ENCODE measurements at regions not wholly inside any gene's neighbourhood (a gene's known extent, or its start where the extent isn't known, plus 50 kb on each side); places are given as distances from the start of the nearest gene placed in this dataset.

DNA sequence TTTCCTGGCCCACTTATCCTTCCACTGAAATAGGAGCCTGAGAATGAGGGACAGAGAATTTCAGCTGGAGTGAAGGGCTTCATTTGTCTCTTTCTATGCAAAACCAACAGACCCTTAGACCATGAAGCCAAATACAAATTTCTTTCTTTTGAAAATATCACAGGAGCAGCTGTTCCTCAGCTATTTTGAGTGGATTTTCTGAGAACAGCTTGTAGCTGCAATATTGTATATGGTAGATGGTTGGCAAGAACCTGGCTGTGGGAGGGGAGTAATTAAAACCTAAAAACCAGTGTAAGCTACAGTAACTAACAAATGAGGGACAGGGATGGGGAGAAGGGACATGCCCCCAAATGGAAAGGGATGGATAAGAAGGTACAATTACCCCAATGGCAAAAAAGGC lies 350.3 kb upstream of the CDH20 start:
- no peak for DNase-seq

DNA sequence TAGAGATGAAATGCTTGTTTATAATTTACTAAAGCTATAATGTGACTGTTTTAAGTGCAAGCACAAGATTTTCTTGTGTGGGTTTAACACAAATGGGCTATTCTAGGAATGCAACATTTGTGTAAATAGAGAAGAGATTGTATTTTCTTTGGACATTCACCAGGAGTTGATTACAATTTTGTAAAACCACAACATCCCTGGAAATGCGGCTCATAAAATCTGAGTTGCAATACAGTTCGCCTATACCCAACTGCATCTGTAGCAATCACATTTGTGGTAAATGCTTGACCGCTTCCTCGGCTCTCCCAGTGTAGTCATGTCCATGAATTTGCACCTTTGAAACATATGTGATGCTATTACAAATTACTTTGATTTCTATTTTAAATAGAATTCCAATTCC lies 348.7 kb upstream of the CDH20 start:
- no peak for DNase-seq

DNA sequence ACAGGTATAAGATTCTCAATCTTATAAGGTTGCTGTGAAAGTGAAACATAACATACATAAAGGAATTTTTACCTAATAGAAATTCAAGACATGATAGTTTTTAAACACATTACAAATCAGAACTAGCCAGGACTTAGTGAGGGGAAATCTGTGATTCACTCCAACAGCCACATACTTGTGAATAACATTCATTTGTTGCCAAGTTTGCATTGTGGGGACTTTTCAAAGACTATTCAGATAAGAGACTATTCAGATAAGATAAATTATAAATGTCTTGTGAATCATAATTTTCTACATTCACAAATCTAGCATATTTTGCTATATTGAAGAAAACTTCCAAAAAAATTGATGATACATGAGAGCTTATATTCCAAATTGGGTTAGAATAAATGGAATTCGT lies 345.3 kb upstream of the CDH20 start:
- no peak for DNase-seq

DNA sequence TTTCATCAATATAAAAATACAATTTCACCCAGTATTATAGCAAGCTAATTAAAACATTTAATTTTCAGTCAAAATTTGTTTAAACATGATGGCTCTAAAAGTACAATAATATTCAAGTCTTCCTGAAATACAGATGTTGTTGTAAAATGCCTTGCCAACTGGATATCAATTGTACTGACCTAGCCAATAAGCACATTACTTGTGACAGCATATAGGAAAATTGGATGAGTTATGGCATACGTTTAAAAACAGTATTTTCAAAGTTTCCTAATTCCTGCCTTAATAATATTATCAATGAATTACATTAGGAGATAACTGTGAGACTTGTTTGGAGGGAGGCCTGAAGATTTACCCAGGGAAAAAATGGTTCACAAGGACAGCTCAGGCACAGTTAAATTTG lies 336.9 kb upstream of the CDH20 start:
- peak; percentile 17 for DNase-seq

DNA sequence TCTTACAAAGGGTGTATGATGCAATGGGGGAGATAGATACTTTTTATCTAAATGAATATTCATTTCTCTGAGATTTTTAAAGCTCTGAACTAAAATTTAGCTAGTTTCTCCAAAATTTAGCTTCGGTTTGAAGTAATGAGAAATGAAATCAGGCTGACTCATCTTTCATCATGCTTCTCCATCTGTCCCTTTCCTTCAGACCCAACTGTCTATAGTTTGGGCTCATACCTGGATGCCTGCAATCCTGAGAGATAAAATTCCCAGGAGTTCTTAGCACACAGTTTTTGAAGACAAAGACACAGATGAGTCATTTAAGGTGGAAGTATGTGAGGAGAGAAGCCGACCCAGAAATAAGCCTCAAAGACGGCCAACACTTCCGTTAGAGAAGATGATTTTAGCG lies 336.4 kb upstream of the CDH20 start:
- no peak for DNase-seq

DNA sequence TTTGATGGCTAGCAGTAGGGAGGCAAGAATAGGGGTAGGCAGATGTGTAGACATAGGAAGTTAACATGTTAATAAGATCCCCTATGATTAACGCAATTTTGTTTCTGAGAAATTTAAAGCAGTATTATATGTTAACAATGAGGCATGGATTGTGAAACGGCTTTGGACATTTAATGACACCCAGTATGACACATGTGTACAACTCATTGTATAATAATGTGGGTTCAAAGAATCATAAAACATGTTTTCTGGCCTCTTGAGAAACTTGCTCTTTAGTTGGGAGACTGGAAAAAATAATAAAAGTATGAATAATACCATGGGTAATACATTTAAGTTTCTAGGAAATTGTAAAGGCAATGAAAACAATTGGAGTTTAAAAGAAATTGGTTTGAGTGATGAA lies 332.1 kb upstream of the CDH20 start:
- DNase-seq: no peak

GRCh38 chr18:61006687-61007224 lies 326.5 kb upstream of the CDH20 start:
- no peak for DNase-seq

DNA sequence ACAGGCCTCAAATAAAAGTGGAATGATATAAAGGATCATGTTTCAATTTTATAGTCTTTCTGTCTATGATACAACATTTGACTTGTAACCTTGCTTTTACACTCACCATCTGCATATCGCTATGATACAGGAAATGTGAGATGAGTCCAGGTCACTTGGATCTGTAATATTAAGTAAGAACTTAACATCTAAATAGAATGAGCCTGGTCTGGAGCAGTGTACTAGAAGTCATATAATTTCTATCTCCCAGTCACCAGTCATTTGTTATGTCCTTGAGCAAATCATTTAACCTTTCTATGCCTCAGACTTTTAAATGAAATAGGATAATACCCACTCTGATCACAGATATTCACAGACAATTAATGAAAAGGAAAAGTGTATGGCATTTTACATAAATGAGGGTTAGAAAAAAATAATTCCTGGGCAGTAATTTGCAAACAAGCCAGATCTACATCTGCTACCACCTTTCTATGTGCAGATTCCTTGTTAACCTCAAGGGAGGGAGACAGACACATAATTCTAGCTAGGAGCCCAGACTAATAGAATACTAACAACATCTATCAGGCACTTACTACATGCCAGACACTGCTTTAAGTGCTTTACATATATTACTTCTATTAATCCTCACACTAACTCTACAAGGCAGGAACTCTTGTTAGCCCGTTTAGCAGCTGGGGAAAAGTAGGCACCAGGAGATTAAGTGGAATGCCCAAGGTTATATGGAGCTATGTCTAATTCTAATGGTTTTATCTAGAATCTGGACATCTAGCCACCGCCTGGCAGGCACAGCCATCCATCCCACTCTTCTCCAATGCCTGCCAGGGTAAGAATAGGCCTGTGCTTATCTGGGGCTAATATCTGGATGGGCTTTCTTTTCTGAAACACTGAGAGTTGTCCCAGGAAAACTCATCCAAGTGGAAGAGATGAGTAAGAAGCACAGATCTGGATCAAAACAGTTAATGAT lies 313.6 kb upstream of the CDH20 start:
- DNase-seq: no peak

DNA sequence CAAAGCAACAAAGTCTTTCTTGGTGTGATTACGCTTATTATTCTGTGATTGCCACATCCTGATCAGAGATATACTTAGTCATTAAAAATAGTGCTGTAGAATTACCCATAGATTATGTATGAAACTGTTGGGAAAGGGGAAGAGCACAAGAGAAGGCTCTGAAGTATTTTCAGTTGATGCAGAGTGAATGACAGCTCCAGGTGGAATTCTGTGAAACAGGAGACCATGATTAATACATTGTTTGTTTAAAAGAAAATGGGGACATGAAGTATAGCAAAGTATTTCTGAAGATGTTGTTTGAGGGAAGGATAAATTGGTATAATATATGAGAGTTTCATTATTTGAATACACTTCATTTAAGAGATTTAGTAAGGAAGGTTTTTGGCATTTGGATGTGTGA lies 307.6 kb upstream of the CDH20 start:
- DNase-seq: no peak

DNA sequence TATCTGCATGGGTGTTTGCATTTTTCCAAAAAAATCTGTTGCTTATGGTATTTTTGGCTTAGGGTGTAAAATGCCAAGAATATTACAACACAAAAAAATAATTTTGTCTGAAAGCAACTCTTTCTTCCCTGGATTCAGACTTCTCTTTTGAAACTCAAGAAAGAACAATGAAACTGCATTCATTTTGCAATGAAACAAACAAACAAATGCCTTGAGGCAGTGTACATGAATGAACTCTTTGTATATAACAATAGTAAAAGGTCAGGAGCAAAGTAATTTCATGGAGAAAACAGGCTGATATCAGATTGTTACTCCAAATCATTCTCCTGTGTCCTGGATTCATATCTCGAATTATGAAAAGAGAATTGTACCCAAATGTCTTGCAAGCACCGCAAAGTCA lies 301.6 kb upstream of the CDH20 start:
- no peak for DNase-seq

GRCh38 chr18:61034580-61034979 lies 298.6 kb upstream of the CDH20 start:
- DNase-seq: no peak

- no peak for DNase-seq
Observed at GRCh38 chr18:61039251-61039650, 294.0 kb upstream of the CDH20 start.

DNA sequence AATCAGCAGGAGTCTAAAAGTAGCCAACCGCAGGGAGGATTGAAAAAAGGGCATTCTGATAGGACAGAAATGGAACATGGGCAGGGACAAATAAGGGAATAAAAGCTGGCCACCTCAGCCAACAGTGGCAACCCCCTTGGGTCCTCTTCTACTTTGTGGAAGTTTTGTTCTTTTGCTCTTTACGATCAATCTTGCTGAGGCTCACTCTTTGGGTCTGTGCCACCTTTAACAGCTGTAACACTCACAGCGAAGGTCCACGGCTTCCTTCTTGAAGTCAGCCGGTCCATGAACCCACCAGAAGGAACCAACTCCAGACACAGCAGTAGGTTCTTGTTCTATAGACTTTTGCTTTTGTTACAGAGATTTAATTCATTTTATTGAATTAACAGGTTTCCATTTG lies 285.4 kb upstream of the CDH20 start:
- DNase-seq: no peak

GRCh38 chr18:61057443-61057842 lies 275.8 kb upstream of the CDH20 start:
- no peak for DNase-seq

DNA sequence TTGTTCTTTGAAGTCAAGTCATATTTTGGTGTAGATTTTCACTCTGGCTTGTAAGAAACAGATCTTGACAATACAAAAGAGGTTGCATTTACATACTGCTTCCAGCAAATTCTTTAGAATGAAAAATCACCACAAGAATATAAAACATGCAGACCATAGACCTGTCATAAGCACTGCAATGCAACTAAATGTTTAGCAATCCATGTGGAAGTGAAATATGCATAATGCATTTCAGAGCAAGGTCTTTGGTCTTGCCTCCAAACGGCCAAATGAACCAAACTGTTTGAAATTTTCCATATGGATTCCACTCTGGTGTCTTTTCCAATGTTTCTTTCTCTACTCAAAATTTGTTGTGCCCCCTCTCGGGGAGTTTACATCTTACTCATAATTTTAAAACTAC lies 271.0 kb upstream of the CDH20 start:
- DNase-seq: no peak

- no peak for DNase-seq
Observed at GRCh38 chr18:61064911-61065310, 268.3 kb upstream of the CDH20 start.

GRCh38 chr18:61076986-61077385 lies 256.2 kb upstream of the CDH20 start:
- DNase-seq: no peak

- no peak for DNase-seq
Observed at GRCh38 chr18:61079714-61080113, 253.5 kb upstream of the CDH20 start.

GRCh38 chr18:61080954-61081528 lies 252.2 kb upstream of the CDH20 start:
- DNase-seq: no peak

GRCh38 chr18:61082976-61083630 lies 250.1 kb upstream of the CDH20 start:
- DNase-seq: no peak

DNA sequence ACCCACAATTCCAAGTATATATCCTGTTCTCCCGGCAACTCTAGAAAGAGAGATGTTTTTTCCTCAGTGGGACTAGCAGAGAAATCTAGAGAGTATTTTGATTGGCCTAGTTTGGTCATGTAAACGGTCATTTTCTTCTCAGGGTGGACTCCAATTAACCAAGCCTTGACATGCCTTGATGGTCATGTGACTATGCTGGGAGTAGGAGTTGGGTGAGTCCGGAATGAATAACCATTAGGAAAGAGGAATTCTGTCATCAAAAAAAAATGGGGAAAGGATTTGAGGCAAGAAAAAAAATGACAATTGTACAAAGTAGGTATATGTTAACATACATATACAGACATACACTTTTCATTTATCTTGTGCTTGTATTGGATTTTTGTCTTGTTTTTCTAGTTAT lies 248.2 kb upstream of the CDH20 start:
- DNase-seq: no peak

DNA sequence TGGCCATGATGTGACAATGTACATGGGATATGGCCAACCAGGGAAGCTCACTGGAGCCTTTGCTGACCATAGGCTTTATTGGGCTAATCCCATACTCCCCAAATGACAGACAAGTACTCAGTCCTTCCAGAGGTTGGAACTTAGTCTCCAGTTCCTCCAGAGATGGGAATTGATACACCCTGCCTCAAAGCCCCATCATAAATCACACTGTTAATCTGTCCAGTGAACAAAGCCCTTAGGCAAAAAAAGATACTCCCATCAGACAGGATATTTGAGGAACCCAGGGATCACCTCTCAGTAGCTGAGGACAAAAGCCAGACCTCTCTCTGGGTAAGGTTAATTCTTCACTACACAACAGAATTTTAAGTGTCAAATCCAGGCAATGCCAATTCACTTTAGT lies 247.5 kb upstream of the CDH20 start:
- DNase-seq: no peak

DNA sequence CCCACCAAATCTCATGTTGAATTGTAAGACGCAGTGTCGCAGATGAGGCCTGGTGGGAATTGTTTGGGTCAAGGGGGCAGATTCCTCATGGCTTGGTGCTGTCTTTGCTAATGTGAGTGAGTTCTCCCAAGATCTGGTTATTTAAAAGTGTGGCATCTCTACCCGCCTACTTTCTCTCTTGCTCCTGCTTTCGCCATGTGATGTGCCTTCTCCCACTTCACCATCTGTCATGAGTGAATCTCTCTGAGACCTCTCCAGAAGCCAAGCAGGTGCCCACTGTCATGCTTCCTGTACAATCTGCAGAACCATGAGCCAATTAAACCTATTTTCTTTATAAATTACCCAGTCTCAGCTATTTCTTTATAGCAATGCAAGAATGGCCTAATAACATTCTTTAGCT lies 246.6 kb upstream of the CDH20 start:
- no peak for DNase-seq

DNA sequence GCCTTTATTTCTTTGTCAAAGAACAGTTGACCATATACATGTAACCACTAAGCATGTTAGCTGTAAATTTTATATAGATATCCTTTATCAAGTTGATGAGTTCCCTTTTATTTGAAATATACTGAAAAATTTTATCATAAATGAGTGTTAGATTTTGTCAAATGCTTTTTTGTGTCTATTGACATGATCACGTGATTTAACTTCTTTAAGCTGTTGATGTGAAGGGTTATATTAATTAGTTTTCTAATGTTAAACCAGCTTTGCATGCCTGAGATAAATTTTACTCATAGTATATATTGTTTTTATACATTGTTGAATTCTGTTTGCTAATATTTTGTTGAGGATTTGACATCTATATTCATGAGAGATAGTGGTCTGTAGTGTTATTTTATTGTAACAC lies 241.9 kb upstream of the CDH20 start:
- no peak for DNase-seq

Data from hindlimb muscle (tissue), 1 donor.